ENCODE measurements at regions not wholly inside any gene's neighbourhood (a gene's known extent, or its start where the extent isn't known, plus 50 kb on each side); places are given as distances from the start of the nearest gene placed in this dataset.

DNA sequence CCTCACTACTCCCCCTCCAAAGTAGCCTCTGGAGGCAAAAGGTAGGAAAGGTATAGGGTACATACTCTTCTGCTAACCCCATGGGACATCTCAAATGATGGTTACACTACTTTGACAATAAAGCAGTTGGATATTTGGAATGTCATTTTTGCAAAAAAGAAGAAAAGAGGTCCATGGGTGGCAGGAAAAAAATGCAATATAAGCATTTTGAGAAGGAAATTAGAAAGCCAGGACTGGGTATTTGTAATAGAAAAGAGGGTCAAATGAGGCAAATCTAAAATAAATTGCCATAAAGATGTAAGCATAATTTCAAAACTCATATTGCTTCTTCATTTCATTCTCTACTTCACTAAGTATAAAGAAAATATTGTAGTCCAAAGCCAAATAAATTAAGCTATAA lies 280.2 kb downstream of the NOL4 start:
- CTCF ChIA-PET = no interaction called here
- Histone ChIP-seq H3K27me3 (ENCODE audit: insufficient read depth) (no peaks in the 10 kb centered on the region), H3K4me1 (ENCODE audit: control insufficient read depth in 1 of 2, insufficient read depth in 2 of 2, low read depth in 1 of 2, low read length in 1 of 2) (no peaks in the 10 kb centered on the region), H4K20me1 (ENCODE audit: insufficient read depth) (no peaks in the 10 kb centered on the region), H2AFZ (ENCODE audit: low read depth) (no peak overlapping the region), H3K9me3 (no peaks in the 10 kb centered on the region), H3K27ac (ENCODE audit: low read depth in 2 of 2, low read length in 1 of 2) (no peak overlapping the region), H3K9me2 (no peaks in the 10 kb centered on the region), H3K4me3 (ENCODE audit: low read depth in 2 of 2, low read length in 1 of 2) (no peak overlapping the region), H3F3A (replicated peaks; ENCODE audit: insufficient read depth) (no peaks in the 10 kb centered on the region), H3K9ac (no peak overlapping the region), H3K36me3 (replicated peaks in 1 of 2; ENCODE audit: control insufficient read depth in 1 of 2, insufficient read depth in 2 of 2, low read length in 1 of 2) (no peaks in the 10 kb centered on the region), H3K4me2 (no peak overlapping the region), H3K79me2 (ENCODE audit: insufficient read depth) (no peaks in the 10 kb centered on the region)
- POLR2A ChIA-PET = no interaction called here
- DNase-seq = no peak
- no peak for TF ChIP-seq TAF1 (IDR thresholded peaks at IDR 0.05; ENCODE audit: borderline replicate concordance, low read depth, low read length)
- TF ChIP-seq CTCF (IDR thresholded peaks at IDR 0.05) = no peak
- no peak for TF ChIP-seq GATA2 (CRISPR knock-in tag; IDR thresholded peaks at IDR 0.05)
- TF ChIP-seq, protein P1, sequence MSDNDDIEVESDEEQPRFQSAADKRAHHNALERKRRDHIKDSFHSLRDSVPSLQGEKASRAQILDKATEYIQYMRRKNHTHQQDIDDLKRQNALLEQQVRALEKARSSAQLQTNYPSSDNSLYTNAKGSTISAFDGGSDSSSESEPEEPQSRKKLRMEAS (IDR thresholded peaks at IDR 0.05; ENCODE audit: low read depth) = no peak
- no peak for TF ChIP-seq MXI1 (IDR thresholded peaks at IDR 0.05; ENCODE audit: low read depth, low read length)
- TF ChIP-seq, protein P2, sequence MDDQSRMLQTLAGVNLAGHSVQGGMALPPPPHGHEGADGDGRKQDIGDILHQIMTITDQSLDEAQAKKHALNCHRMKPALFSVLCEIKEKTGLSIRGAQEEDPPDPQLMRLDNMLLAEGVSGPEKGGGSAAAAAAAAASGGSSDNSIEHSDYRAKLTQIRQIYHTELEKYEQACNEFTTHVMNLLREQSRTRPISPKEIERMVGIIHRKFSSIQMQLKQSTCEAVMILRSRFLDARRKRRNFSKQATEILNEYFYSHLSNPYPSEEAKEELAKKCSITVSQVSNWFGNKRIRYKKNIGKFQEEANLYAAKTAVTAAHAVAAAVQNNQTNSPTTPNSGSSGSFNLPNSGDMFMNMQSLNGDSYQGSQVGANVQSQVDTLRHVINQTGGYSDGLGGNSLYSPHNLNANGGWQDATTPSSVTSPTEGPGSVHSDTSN (IDR thresholded peaks at IDR 0.05) = no peak
- TF ChIP-seq FOSL2 (IDR thresholded peaks at IDR 0.05; ENCODE audit: borderline replicate concordance, low read depth) = no peak
- no peak for TF ChIP-seq REST (IDR thresholded peaks at IDR 0.05; ENCODE audit: low read depth, low read length)
- TF ChIP-seq FOXJ3 (CRISPR knock-in tag; IDR thresholded peaks at IDR 0.05) = no peak
- no peak for TF ChIP-seq MEF2A (IDR thresholded peaks at IDR 0.05; ENCODE audit: borderline replicate concordance, low read depth)
- no peak for TF ChIP-seq RFX5 (IDR thresholded peaks at IDR 0.05; ENCODE audit: low read length)
- TF ChIP-seq EP300 (IDR thresholded peaks at IDR 0.05; ENCODE audit: borderline replicate concordance in 1 of 2, low read depth in 1 of 2, low read length in 1 of 2) = no peak
- TF ChIP-seq YY1 (IDR thresholded peaks at IDR 0.05; ENCODE audit: low read depth) = no peak
- TF ChIP-seq SMC3 (IDR thresholded peaks at IDR 0.05; ENCODE audit: low read depth, low read length) = no peak
- TF ChIP-seq JUND (IDR thresholded peaks at IDR 0.05) = no peak
- TF ChIP-seq RCOR1 (IDR thresholded peaks at IDR 0.05; ENCODE audit: low read length) = no peak
- no peak for TF ChIP-seq FOXM1 (IDR thresholded peaks at IDR 0.05; ENCODE audit: low read depth)

All from SK-N-SH (cell line).